Epidermal melanocyte (primary cell): ENCODE measurements at regions not wholly inside any gene's neighbourhood (a gene's known extent, or its start where the extent isn't known, plus 50 kb on each side); places are given as distances from the start of the nearest gene placed in this dataset.
"Not testable (repeated sequence)": the region's sequence is repeated elsewhere in the genome, so short reads cannot be mapped to it uniquely, and the experiment has no call there.

Experiments
- DNase-seq: peaks from one replicate; pipeline ENCODE4 v3.0.0; 2011; ENCODE audit warnings: low spot score; ENCODE audit not compliant: insufficient read length

- no peak for DNase-seq
Measured at GRCh38 chr4:151854731-151855130, 93.9 kb upstream of the GATB start.

GRCh38 chr4:151853034-151853433 lies 92.2 kb upstream of the GATB start:
- DNase-seq = no peak

GRCh38 chr4:151852202-151852601 lies 91.4 kb upstream of the GATB start:
- DNase-seq = no peak

GRCh38 chr4:151851354-151851753 lies 90.5 kb upstream of the GATB start:
- DNase-seq = no peak

- DNase-seq = no peak
Measured at GRCh38 chr4:151850791-151851213, 90.0 kb upstream of the GATB start.

GRCh38 chr4:151845551-151845950 lies 84.7 kb upstream of the GATB start:
- DNase-seq = not testable (repeated sequence)

GRCh38 chr4:151842430-151843079 lies 81.7 kb upstream of the GATB start:
- DNase-seq = no peak

GRCh38 chr4:151841107-151841506 lies 80.3 kb upstream of the GATB start:
- DNase-seq = no peak

GRCh38 chr4:151835467-151835866 lies 74.7 kb upstream of the GATB start:
- DNase-seq = no peak

- DNase-seq = no peak
Measured at GRCh38 chr4:151833174-151833573, 72.4 kb upstream of the GATB start.

- DNase-seq = no peak
Measured at GRCh38 chr4:151831526-151831925, 70.7 kb upstream of the GATB start.

- no peak for DNase-seq
Measured at GRCh38 chr4:151830168-151830567, 69.4 kb upstream of the GATB start.

- no peak for DNase-seq
Measured at GRCh38 chr4:151829309-151829708, 68.5 kb upstream of the GATB start.

- no peak for DNase-seq
Measured at GRCh38 chr4:151824656-151825055, 63.8 kb upstream of the GATB start.

- DNase-seq = no peak
Measured at GRCh38 chr4:151822331-151822730, 61.5 kb upstream of the GATB start.

- DNase-seq = no peak
Measured at GRCh38 chr4:151820004-151820403, 59.2 kb upstream of the GATB start.

GRCh38 chr4:151811403-151811802 lies 50.6 kb upstream of the GATB start:
- no peak for DNase-seq
